GM21515 (cell line): ENCODE measurements at regions not wholly inside any gene's neighbourhood (a gene's known extent, or its start where the extent isn't known, plus 50 kb on each side); places are given as distances from the start of the nearest gene placed in this dataset.
"Not testable (repeated sequence)": the region's sequence is repeated elsewhere in the genome, so short reads cannot be mapped to it uniquely, and the experiment has no call there.

Source experiments
- ATAC-seq: cut with Tn5 transposase; IDR thresholded peaks from one replicate; pipeline ENCODE4 v1.9.1; 2021; ENCODE audit not compliant: unreplicated experiment

DNA sequence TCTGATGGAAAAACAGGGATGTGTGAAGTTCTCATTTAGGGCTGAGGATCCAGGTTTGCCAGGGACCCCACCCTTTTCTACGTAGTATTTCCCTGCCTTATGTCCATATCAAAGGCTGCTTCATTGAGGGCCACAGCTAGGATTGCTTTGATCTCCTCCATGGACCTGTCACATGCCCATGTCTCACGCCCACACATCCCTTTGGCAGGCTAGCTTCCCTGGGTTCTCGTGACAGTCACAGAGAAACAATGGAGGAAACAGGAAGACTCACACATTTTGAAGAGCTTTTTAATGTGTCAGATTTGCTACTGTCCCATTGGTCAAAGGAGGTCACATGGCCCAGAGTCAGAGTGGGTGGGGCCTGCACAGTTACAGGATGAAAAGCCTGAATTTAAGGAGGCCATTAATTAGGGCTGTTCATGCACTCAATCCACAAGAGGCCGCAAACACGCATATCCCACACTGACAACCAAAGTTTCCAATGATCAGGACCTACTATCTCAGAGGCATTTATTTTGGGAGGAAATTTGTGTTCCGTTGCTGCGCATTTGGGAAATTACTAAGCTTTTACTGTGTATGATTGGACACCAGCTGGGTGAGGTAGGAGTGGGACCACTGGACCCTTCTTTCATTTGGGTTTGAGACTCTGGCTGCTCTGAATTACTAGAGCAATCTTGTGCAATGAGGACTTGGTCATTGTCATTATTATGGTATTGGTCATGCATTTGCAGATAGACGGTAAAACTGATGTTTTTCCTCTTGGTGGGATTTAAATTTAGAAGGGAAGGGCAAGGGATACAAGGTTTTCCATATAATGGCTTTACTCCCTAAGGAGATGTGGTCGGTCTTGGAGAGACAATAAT, 266.2 kb downstream of the KTN1 start:
- no peak for ATAC-seq

DNA sequence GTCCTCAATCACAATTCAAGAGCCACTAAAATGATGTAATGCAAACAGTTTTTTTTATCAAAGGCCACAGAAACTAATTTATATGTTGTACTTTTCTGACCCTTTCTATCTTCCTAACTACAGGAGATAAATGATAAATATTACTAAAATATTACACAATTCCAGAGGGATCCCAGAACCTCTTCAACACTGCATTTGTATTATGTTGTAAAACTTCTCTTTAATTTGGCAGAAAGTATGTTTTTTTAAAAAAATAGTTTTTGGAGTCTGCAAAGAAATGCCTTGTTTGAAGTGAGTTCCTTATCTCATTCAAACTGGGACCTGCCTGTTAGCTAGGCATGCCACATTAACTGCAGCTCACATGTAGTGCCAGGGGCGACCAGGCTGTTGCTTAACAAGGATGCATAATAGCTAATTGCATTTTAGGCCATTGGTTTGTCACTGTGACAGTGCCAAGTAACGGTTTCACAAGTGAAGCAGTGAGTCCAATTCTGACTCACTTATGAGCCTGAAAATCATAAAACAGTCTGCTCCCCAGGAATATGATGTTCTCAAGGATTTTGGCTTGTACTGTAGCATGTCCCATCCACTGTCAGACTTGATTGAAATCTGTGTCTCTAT, 266.9 kb downstream of the KTN1 start:
- no peak for ATAC-seq

DNA sequence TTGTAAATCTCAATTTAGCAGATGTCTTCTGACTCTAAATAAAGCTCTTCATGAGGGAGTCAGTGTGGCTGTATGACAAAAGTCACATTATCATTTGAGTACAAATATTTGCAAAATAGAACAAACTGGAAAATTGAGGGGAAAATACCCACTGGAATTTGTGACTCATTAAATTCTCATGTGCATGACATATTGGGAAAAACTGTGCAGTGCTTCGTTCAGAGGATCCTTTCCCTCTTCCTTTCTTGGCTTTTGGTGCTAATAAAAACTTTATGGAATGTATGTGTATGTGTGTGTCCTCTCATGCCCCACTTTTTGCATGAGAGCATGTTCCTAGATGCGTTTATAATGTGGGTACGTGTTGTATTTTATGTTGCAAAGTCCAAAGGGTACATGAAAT, 267.8 kb downstream of the KTN1 start:
- ATAC-seq, result no peak

DNA sequence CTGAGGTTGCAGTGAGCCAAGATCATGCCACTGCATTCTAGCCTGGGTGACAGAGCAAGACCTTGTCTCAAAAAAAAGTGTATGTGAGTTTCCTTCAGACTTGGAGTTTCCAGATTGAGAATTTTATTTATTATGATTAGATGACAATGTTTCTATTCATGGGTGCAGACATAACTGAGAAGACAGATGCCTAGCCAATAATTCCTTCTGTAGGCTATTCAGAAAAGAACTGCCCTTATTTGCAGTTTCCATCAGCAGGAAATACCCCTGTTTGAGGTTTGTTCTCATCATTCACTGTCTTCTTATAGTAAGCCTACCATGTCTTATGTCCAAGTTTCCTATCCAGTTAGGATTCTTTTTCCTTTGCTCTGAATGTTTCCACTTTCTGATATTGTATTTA, 269.0 kb downstream of the KTN1 start:
- no peak for ATAC-seq

DNA sequence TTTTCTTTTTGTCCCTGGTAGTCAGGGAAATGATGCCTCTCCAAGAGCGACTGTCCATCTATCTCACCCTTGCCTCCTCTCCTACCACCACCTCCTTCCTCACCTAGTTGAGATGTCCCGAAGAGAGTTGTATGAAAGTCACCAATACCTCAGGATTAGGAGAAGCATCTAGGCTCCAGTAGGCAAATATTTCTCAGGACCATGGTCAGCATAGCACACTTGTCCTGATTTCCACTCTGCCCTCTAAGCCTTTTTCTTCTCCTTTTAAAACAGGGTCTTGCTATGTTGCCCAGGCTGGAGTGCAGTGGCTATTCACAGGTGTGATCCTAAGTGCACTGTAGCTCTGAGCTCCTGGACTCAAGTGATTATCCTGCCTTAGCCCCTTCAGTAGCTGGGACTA, 268.4 kb upstream of the PELI2 start:
- no peak for ATAC-seq

DNA sequence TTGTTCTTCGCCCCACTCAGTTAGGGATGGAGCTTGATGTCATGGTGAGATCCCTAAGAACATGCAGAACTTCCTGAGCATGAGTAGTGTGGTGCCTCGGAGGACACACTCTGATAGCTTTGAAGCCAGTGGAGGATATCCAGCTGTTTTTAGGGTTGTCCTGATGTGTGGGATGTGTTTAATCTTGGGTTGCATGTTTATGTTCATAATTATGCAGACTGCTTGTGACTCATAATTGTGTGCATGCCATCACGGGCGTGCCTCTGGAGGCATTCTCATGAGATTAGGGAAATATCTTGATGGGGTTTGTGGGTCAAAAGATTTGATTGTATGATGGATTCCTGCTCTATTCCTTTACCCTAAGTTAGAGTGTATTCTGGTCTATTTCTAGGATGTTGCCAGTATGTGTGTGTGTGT, 267.4 kb upstream of the PELI2 start:
- ATAC-seq, result no peak

DNA sequence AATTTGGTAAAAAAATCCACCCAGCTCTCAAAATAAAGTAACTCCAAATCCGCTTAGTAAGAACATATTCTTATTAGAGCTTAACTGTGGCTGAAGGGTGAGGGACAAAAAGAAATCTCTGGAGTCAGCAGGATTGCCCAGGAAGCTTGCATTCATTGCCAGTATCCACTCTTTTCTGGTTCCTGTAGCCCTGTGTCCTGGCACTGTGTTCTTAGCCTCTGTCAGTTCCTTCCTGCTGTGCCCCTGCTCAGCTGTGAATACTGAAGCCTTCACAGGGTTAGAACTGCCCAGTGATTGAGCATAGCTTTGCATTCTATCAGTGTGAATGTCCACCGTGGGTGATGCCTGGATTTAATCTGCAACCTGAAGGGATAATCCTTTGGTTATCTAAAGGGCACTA, 266.9 kb upstream of the PELI2 start:
- ATAC-seq, result no peak

DNA sequence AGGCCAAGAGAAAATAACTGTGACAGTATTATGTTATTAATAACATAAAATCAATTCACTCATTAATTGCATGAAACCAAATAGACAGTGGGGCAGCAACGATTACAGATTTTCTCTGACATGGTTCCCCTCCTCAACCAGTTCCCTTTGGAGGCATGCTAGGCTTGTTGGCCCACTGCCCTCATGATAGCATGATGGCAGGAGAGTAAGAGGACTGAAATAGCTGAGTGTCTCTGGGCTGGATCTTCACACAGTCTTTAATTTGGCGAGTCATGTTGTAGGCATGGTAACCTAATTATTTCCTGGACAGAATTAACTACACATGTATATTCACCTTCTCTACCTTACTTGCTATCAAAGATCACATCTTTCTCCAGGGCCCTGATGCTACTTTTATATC, 266.2 kb upstream of the PELI2 start:
- no peak for ATAC-seq

DNA sequence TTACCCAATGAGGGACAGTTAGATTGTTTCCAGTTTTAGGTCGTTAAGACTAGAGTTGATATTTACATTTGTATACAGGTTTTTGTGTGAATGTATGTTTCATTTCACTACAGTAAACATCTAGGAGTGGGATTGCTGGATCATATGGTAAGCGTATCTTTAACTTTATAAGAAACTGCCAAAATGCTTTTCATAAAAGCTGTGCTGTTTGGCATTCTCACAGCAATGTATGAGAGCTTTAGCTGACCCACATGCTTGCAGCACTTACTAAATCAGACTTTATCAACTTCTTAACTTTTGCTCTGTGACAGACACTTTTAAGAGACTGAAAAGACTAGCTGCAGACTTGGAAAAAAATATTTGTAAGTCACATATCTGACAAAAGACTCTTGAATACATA, 262.5 kb upstream of the PELI2 start:
- no peak for ATAC-seq

DNA sequence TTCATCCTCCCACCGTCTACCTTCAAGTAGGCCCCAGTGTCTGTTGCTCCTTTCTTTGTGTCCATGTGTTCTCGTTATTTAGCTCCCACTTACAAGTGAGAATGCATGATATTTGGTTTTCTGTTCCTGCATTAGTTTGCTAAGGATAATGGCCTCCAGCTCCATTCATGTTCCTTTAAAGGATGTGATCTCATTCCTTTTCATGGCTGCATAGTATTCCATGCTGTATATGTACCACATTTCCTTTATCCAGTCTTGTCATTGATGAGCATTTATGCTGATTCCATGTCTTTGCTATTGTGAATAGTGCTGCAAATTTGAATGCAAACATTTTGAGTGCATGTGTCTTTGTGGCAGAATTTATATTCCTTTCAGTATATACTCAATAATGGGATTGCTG, 259.6 kb upstream of the PELI2 start:
- no peak for ATAC-seq

DNA sequence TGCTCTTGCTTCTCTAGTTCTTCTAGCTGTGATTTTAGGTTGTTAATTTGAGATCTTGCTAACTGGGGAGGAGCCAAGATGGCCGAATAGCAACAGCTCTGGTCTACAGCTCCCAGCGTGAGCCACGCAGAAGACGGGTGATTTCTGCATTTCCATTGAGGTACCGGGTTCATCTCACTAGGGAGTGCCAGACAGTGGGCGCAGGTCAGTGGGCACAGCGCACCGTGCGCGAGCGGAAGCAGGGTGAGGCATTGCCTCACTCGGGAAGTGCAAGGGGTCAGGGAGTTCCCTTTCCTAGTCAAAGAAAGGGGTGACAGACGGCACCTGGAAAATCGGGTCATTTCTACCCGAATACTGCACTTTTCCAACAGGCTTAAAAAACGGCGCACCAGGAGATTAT, 256.6 kb upstream of the PELI2 start:
- not testable (repeated sequence) for ATAC-seq

DNA sequence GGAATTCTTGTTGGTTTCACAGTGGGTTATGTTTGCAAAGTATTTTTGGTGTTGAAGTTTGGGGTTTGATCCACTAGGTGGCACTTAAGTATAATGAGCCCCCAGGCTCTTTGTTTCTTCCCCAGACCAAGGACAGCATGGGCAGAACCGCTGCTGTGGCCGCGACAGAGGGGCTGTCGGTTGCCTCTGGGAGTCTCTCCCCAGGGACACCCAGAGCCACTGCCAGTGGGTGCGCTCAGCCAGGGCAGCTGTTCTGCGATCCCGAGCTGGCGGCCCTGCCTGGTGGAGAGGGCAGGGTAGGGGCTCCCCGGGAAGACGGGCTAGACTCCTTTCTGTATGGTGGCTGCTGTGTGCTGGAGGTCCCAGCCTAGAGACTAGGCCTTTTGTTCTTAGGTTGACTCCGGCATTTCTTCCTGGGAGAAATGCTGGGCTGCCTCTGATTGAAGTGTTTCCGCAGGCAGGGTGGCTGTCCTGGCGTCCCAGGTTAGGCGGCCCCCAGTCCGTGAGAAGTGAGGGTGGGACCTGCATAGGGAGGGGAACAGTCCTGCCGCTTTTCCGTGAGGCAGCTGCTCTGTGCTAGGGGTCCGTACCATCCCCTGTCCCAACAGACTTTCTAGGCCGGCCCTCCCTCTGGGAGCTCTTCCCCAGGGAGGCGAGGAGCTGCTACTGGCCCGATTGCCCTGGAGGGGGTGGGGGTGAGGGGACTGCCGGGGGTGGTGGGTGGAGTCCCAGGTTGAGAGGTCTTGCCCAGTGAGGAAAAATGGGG, 253.1 kb upstream of the PELI2 start:
- ATAC-seq, result no peak

DNA sequence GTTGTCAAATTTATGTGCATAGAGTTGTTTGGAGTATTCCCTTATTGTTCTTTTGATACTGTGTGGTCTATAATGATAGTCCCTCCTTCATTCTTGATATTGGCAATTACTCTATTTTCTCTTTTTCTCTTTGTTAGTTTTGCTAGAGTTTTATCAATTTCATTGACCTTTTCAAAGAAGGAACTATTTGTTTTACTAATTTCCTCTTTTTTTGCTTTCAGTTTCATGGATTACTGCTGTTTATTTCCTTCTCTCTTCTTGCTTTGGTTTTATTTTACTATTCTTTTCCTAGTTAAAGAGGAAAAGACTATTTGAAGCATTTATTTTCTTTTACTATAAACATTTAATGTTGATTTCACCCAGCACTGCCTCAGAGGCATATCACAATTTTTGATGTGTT, 250.9 kb upstream of the PELI2 start:
- ATAC-seq, result no peak

DNA sequence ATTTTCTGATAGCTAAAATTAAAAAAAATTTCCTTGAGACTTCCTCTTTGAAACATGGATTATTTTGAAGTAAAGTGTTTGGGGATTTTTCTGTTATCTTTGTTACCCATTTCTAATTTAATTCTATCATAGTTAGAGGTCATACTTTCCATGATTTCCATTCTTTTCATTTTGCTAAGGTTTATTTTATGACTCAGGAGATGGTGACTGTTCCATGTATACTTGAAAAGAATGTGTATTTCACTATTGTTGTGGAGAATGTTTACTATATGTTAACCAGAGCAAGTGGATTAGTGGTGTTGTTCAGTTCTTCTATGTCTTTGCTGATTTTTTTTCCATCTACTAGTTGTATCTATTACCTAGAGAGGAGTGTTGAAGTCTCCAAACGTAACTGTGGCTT, 250.5 kb upstream of the PELI2 start:
- no peak for ATAC-seq

DNA sequence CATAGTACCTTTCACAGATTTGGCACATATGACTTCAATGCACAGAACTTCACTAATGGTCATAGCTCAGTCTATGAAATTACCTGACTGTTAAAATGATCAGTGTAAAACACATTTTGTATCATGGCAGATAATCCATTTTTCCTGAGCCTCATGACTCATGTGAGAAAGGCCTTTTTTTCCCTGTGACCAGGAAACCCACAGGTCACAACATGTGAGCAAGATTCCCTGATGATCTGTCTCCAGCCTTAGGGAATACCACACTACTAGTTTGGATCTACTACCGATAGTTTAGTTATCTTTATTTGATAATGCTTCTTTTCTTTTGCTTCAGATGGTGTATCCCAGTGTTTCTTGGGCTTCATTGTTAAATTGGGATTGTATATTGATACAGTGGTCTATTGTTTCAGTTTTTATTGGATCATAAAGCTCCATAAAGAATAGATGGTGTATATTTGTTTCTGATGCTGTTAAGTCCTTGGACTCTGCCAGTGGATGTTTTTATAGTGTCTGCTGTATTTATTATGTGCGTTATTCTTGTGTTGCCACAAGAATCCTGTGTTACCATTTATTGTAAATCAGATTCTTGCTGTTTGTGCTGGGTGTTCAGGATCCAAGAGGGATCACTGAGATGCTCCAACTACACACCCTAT, 248.7 kb upstream of the PELI2 start:
- no peak for ATAC-seq

DNA sequence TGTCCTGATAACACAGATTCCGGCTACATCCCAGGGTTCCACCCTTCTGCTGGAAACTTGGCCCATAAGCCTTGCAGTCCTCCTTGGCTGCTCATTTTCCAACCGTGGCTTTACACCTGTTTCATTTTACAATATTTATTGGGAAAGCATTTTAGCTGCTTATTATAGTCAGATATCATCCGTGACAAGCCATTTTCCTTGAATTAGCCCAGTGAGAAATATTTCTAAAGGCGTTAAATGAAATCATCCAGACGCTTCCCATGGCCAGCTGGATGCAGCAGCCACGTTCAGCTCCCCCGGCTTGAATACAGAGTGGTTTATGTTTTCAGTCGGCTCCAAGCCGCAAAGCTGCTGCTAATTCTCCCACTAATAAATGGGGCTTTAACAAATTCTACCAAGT, 245.0 kb upstream of the PELI2 start:
- ATAC-seq, result no peak

DNA sequence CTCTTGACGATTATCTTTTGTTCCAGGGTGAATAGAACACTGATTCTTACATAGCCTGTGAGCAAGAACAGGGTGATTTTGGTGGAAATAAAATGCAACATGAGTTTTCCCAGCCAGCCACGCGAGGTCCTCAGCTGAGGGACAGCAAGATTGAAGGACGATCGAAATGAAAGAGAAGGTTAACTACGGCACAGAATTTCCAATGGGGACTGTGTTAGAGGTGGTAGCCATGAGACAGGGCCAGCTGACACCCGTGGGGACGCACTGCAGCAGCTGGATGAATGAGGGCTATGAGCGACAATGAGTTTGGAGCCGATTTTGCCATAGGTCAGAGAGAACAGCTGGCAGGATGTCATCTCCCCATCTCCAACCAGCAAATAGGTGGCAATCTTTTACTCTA, 243.4 kb upstream of the PELI2 start:
- no peak for ATAC-seq

DNA sequence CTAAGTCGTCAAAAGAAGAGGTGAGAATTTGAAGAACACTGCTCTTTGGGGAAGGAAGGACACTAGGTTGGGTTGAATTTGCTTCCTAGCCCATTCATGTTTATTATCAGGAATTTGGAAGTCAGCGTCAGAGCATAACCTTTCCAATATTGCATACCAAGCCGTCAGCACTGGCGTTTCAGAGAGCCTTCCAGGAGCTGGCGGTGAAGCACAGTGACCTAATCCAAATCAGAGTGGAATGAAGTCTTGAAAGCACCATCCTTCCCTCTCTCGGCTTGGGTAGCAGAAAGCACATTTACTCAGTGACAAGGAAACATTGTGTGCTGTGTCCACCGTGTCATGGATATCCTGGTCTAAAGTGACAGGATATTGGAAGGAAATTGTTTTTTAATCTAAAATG, 240.3 kb upstream of the PELI2 start:
- no peak for ATAC-seq

DNA sequence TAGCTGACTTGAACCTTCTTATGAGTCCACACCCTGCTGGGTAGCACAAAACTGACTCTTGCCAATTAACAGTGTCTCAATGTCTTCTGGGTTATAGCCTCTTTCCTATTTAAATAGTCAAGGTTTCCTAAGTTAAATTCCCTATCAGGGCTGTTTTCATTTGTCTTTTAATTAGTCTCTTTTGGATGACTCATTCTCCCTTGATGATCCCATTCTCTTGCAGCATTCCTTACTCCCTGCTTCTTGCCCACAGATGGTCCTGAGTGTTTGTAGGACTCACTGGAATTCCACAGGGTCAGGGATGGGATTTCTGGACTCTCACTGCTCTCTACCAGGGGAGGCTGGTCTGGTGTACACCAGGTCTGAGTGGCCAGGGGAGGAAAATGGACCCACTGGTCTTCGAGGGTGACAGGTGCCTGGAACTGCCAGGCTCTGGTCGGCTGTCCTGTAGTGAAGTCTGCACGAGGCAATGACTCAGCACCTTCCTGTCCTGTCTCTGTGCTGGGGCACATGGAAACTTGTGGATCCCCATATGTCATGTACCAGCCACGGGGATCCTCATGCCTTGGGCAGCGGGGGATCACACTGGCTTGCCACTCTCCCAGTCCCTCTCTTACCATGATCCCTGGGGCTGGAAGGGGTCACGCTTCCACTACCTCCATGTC, 236.5 kb upstream of the PELI2 start:
- no peak for ATAC-seq

DNA sequence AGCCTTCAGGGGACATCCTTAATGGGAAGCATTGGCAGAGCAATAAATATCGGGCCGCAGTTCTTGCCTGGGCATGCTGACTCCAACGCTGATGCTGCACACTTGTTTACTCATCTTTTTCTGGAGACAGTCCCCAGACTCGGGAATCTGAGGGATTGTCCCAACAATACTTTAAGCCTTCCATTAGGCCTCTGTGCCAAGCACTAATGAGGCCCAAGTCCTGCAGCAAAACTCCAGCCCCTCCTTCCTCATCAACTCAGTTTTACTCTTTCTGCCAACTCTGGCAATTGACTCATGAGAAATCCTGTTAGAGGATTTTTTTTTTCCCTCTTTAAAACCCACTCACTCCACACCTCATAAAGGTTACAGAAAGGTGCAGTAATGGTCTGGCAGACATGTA, 233.4 kb upstream of the PELI2 start:
- no peak for ATAC-seq

DNA sequence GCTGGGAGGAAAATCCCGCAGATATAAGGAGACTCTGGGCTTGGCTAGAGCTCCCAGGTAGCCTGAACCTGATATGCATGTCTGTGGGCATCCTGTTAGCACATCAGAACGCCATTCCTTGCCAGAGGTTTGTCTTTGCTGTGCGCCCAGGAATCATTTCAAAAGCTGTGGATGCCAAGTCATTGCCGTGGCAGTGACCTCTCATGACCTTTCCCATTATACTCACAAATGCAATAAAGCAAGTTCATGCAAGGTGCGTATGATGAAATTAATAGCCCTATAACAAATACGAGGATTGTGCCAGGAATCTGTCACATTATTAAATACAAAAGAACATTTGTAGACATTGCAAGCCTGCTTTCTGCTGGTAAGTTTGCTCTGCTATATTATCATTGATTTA, 229.1 kb upstream of the PELI2 start:
- no peak for ATAC-seq
